ENCODE measurements at regions not wholly inside any gene's neighbourhood (a gene's known extent, or its start where the extent isn't known, plus 50 kb on each side); places are given as distances from the start of the nearest gene placed in this dataset.
A peak's percentile ranks its signal among the peaks of the same experiment; 100 is the strongest.

DNA sequence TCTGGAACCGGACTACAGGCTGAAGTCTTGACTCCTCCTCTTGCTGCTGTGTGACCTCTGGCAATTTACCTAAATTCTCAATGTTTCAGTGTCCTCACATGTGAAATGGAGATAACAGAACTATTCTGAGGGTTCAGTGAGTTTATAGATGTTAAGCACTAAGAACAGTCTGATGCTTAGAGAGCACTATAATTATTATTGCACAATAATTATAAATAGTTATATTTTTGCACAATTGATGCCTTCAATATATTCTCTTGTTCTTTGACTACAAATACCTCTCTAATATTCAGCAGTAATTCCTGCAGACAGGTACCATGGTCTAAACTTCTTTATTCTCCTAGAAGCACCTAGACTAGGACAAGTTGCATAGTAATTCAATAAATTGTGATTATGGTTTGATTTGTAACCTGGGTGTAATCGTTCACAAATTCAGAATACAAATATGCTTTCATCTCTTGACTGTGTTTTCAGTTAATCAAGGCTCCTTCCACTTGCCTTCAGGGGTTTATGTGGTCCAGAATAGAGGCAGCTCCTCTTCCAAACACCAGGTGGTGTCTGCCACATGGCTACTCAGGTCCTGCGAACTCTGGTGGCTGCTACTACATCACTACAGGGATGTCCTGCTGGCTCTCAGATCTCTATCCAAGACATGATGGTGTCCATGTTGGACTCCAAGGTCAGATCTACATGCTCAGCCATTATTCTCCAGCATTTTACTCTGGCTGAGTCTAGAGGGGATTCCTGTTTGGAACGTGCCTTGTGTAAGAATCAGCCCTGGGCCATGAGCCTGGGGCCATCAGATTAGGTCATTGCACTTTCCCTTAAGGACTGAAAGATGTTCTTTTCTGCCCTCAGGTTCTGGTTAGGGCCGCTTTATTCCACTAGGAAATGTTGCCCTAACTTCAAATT is 103.4 kb downstream of the QRFPR start:
- no peak for DNase-seq

DNA sequence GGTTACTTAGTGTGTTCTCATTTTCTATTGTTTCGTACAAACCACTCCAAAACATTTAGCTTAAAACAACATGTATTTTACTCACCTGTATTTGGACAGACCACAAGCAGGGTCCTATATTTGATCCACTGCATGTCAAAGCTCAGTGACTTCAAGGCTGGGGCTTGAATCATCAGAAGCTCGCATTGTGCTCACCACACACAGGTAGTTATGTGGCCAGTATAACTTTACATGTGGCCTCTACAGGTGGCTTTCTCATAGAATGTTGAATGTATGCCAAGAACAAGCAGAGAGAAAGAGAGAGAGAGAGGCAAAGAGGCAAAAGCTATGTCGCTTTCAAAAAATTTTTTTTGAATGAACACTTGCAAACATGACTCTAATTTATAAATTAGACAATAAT is 107.6 kb downstream of the QRFPR start:
- no peak for DNase-seq

DNA sequence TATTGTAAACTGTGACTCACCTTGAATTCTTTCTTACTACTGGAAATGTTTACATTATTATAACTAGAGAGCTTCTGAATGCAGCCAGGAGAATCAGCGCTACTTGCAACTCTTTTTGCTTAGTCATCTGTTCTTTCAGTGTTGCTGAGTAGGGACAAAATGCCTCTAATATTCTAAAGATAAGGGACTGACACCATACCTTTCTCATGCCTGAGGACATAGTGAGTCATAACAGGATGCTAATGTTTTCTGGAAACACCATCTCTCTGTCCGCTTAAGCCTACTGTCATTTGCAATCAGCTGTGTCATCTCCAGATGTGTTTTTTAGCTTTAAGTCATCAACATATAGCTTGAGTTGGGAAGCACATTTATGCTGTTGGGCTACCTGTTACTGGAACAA is 108.3 kb downstream of the QRFPR start:
- DNase-seq: peak; percentile 78

DNA sequence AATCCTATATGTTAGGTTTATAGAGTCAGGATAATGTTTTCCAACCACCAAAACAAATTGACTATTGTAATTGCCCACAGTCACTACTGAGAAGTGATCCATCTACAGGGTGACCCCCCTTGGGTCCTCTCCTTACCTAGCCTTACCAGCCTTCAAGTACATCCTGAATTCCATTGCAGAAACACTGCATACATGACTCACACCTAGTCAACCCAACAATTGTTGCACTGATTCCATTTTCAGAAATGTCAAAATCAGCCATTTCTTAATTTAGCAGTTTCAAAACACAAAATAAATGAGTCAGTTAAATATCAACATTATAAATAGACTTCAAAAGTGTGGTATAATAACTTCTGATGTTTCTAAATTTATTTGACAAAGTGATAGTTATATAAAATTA is 106.3 kb upstream of the TNIP3 start:
- DNase-seq: no peak

DNA sequence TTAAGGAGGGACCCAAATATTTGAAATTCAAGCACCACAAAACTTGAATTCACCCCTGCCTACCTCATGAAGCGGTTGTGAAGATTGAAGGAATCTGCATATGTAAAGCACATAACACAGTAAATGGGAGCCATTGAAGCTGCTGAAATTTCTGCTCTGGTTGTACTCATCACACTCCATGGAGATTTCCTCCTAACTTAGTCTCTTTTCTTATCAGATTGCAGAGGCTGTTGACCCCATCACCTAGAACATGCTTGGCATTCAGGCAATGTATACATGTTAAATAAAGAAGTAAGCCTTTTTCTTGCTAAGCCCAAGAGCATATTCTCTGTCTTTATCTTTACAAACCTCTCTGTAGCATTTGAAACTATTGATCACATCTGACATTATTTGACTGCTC is 104.9 kb upstream of the TNIP3 start:
- DNase-seq: no peak

DNA sequence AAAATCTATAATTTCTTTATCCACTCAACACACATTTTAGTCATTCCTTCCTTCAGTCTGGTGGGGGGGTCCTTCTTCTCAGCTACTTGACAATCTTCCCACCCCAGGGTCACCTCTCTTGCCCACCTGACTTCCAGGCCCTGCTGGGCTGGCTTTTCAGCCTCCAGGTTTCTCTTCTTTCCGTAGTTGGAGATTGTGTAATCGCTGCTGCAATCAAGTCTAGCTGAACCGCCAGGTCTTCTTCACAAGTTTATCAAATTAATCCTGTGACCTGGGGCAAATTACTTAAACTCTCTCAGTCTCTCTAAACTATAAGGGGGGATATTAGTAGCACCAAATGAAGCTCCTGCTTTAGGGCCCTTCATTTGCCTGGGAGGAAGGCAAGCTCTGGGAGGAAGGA is 102.9 kb upstream of the TNIP3 start:
- DNase-seq: no peak

DNA sequence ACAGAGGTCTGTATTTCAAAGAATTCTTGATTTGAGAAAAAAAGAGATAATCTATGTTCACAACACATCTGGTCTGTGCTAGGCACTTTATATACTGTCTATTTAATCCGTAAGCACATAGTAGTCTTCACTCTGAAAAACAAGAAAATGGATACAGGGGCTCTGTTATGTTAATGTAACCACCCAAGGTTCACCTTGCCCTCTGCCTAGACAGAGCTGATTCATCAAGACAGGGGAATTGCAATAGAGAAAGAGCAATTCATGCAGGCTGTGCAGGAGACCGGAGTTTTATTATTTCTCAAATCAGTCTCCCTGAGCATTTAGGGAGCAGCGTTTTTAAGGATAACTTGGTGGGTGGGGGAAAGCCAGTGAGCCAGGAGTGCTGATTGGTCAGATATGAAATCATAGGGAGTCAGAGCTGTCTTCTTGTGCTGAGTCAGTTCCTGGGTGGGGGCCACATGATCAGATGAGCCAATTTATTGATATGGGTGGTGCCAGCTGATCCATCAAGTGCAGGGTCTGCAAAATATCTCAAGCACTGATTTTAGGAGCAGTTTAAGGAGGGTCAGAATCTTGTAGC is 92.9 kb upstream of the TNIP3 start:
- DNase-seq: no peak

DNA sequence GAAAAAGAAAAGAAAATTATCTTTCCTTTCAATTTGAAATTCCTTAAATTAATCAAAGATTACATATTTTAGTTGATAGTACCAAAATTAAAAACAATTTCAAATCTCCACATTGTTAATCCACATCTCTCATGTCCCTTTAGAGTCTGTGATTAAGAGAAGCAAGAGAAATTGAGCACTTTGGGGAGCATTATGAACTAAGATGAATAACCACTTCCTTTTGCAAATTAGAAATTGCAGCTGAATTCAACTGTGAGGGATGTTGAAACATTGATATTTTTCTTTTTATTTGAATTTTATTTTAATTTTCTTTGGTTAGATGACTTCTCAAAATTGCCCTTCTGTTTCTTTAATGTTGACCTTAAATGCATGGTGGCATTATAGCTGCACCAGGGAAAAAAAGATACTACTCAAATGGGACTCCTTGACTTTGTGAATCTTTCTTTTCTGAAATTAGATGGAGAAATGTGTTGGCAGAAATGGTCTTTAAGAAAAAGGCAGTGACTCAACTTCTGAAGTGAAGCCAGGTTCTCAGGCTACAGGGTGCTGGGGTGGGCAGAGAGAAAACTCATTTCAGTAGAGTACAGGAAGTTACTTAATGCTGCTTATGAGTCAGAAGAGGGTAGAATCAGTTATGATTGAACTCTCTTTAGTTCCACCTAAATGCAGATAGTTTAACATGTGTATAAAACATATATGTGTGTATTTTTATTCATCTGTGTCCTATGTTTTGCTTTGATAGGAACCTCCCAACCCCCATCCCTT is 92.0 kb upstream of the TNIP3 start:
- DNase-seq: peak; percentile 93

DNA sequence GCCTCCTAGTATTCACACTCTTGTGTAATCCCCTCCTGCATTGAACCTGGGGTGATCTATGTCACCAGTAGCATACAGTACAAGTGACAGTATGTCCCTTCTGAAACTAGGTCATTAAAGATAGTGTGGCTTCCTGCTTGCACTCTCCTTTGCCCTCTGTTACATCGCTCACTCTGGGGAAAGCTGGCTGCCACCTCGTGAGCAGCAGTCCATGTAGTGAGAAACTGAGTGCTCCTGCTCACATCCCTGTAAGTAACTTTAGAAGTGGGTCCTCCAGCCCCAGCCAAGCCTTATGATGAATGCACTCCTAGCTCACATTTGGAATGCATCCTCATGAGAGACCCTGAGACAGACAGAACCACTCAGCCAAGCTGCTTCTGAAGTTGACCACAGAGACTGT is 89.8 kb upstream of the TNIP3 start:
- no peak for DNase-seq

DNA sequence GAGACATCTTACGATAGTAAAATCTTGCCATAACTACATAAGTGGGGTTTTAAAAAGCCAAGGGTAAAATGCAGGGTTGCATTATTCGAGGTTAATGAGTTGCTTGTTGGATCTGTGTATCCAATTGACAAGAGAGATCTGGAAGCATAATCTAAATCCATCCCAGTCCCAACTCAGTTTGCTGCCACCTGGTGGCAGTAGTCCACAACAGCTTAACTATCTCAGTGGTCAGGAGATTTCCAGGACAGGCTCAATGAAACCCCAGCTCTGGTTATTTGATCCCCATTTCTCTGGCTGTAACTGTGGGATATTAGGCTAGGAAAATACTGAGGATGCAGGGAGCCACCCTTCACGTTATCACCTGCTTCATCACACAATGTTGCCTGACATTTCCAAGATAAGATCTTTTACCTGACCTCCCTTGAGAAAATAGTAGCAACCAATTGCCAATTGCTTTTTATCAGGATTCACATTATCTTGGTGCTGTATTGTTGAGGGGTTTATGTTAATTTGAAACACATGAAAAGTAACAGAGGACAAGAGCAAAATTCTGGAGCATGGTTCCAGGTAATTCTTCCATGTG is 88.2 kb upstream of the TNIP3 start:
- peak; percentile 71 for DNase-seq

DNA sequence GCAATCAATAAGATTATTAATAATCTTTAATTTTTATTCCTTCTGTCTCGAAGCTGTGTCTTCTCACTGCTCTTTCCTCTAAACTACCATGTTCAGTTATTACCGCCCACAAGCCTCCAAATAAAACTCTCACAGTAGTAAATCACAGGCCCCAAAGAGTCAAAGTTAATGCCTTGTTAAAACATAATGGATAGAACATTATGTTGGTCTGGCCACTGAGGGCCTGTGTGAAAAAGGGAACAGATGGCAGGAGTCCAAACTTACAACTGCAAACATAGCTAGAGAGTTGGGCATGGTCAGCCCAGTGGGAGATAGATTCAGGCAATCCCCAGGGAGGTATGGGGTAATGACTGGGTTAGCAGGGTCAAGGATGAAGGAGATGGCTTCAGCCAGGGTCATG is 84.6 kb upstream of the TNIP3 start:
- no peak for DNase-seq

DNA sequence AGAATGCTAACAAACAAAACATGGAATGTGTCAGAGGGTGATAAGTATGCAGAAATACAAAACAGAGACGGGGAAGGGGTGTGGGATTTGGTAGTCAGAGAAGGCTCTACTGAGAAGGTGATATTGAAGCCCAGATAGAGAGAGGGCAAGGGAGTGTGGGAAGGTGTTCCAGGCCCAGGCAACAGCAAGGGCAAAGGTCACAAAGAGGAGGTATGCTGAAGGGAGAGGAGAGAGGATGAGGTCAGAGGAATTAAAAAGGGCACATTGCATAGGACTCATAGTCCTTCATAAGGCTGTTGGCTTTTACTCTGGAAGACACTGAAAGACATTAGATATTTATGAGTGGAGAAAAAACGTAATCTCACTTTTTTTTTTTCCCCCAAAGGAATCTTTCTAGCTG is 82.6 kb upstream of the TNIP3 start:
- no peak for DNase-seq

DNA sequence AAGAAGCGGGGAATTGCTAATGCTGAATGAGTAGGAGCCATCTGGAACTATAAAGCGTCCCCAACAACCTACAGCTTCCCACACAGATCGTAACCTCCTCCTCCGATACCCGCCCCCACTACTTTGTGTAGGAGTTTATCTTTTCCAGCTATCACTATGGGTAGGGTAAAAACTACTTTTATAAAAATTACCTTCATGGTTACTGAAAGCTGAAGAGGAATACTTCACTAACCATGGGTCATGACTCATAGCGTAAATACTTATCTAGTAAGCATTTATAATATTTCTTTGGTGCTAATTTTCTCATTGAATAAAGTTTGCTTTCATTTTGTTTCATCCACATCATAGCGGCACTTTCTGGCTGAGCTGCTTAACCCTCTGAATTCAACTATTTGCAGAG is 79.4 kb upstream of the TNIP3 start:
- peak; percentile 20 for DNase-seq

DNA sequence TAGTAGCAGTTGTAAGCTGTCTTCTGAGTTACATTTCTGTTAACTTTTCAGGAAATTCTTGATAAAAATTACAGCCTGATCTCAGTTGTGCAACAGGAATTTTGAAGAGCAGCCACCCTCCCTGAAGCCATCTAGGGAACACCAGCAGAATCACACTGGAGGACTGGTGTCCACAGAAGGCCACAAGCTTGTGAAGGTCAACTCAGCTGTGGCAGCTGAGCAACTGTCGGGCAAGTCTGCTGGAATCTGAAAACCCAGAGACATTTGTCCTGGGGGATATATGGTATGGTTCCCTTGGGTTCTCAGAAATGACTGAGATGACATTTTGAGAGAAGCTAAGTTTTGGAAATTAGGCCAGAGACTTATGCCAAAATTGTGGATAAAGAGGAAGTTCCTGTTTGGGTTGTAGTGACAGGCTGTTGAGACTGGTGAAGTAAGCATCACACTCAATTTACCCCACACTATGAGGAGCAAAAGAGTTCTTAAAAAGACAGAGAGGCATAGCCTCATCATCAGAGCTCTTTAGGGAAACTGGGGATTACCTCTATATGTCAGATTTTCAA is 78.1 kb upstream of the TNIP3 start:
- DNase-seq: no peak

DNA sequence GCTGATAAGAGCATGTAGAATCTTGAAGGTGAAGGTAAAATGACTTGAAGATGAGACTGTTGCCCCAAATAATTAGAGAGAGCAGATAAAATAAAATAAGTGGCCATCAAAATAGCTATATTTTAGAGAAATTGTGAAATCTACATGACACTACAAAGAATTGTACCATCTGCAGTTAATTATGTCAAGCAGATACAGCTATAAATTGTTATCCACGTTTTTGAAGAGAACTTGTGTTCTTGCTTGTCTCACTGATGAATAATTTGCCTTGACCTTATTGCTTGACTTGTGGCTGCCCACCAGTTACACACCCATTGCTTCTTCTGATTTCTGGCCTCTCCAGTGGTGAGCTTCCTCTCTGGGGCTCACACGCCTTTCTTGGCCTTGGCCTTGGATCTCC is 75.8 kb upstream of the TNIP3 start:
- no peak for DNase-seq

DNA sequence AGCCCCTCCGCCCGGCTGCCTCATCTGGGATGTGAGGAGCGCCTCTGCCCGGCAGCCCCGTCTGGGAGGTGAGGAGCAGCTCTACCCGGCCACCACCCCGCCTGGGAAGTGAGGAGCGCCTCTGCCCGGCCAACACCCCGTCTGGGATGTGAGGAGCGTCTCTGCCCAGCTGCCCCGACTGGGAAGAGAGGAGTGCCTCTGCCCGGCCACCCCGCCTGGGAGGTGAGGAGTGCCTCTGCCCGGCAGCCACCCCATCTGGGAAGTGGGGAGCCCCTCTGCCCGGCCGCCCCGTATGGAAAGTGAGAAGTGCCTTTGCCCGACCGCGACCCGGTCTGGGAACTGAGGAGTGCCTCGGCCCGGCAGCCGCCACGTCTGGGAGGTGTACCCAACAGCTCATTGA is 74.3 kb upstream of the TNIP3 start:
- no peak for DNase-seq

DNA sequence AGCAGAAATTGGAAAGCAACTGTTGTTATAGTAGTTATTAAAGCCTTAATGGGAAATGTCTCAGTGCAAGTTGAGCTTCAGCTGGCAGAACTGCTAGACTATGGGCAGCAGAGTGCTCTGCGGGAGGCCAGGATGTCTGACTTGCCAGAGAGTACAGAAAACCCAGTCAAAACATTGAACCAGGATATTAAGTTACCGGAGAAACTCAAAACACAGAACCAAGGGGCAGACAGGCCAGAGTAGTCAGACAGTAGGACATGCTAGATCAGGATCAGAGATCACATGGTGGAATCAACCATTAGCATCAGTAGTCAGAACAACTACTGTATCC is 72.9 kb upstream of the TNIP3 start:
- DNase-seq: no peak

DNA sequence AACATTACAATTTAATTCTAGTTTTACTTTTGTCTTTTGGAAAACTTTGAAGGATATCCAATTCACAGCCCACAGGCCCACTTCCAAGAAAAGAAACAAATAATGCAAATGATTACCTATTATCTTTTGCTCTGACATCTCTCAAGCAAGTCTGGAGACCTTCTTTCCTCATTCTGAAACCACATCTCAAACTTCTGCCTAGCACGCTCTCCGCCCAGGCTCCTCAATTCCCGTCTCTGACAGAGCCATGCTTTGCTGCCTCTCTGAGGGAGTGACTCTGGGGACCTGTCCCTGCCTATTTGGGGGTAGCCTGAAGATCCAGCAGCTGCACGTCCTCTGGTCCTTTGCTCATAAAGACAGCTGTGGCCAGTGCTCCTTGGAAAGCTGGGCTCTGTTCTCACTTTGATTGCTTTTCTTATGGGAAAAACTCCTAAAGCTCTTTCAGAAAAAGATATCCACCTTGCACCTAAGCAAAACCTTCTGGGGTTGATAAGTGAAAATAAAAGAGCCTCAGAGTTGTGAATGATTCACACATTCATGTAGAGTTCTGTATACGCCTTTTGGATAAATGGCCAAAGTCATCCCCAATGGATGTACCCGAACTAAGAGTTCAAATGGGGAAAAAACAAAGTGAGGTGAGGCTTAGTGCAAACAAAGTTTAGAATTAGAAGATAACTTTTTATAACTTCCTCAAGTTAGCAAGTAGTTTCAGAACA is 72.4 kb upstream of the TNIP3 start:
- DNase-seq: no peak

DNA sequence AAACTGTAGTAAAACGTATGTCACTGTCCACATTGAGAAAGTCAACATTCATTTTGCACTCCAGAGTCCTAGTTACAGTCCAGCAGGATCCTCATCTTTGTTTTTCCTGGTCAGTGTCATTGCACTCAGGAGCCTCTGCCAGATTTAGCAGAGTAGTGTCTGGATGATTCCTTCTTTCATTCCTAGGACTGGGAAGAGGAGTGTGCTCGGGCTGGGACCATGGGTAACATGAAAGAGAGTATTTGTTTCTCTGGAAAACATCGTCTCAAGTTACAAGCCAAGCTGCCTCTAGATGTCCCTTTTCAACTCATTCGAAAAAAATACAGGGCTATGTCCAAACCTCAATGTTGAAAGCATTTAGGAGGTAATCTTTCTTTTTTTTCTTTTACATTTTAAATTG is 69.9 kb upstream of the TNIP3 start:
- DNase-seq: no peak

DNA sequence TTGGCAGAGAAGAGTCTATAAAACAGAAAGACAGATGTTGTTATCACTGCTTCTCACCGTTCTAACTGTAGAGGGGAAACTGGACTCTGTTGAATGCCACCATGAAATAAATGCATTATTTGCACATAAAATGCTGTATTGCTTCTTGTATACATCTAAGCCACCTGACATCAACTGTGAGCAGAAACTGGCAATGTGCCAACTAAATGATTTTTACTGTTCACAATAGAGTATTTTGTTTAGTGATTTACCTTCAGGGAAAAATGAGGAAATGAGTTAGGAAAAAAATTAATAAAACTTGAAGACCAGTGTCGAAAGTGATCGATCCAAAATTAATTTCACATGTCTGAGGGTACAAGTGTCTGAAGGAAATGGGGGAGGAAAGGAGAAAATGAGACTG is 65.9 kb upstream of the TNIP3 start:
- no peak for DNase-seq

DNA sequence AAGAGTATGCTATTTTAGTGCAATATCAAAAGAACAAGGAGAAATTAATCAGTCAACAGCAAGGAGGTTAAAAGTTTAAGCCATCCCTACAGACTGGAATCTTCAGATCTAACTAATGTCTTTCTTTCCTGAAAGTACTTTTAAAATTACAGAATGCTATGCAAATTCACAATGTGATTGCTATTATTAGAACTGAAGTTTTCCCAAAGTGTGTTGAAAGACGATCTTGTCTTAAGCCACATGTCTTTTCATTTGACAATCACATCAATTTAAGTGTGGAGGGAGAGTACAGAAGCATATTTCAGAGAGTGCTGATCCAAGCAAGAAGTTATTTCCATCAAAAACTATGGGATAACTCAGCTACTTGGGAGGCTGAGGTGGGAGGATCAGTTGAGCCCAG is 64.7 kb upstream of the TNIP3 start:
- peak; percentile 34 for DNase-seq

DNA sequence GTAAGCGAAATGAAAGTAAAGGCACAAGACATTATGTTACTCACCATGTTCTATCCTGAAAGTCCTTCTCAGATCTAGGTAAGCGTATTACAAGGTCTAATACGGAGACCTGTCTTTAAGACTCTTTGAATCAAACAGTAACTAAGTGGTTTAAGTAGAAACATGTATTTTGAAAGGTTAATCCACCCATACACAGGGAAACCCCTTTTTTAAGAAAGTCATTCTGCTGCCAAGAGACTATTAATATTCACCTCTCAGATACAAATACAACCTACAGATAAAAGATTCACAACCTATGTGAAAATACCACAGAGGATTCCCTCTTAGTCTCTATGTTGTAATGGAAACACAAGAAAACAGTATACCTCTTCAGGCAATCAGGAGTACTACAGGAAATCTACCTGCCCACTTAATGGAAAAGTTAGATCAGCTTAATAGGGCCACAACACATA is 63.2 kb upstream of the TNIP3 start:
- DNase-seq: no peak

DNA sequence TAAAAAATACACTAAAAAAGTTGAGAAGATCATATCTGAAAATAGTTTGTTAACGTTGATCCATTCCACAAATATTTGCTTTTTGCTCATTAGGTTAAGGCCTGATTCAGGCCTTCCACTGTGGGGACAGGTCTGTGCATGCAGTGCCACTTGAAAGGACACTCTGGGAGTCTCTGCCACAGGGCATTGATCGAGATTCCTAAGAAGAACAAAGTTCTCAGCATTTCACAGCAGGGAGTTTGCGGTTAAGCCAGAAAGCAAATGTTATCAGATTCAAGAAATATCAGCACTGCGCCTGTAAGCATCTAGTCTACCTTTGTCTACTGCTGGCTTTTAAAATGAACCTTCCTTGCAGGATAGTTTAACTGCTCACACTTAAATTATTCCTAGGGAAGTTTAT is 62.2 kb upstream of the TNIP3 start:
- no peak for DNase-seq

Measured in fibroblast of skin of right biceps (primary cell).